ENCODE measurements at regions not wholly inside any gene's neighbourhood (a gene's known extent, or its start where the extent isn't known, plus 50 kb on each side); places are given as distances from the start of the nearest gene placed in this dataset.

- H3K4me3 ChIP-seq (ENCODE audit: low read depth, low read length), result no peak overlapping the region
- DNase-seq (ENCODE audit: low read depth), result no peak
- no peak for TF ChIP-seq CTCF (conservative IDR thresholded peaks at IDR 0.05; ENCODE audit: low read depth, low read length)
Observed at GRCh38 chr2:129267559-129267958, 711.9 kb upstream of the RAB6C start.

GRCh38 chr2:129273266-129274037 lies 706.0 kb upstream of the RAB6C start:
- no peak for TF ChIP-seq CTCF (conservative IDR thresholded peaks at IDR 0.05; ENCODE audit: low read depth, low read length)
- DNase-seq (ENCODE audit: low read depth), result no peak
- H3K4me3 ChIP-seq (ENCODE audit: low read depth, low read length), result no peak overlapping the region

- no peak overlapping the region for H3K4me3 ChIP-seq (ENCODE audit: low read depth, low read length)
- DNase-seq (ENCODE audit: low read depth), result no peak
- no peak for TF ChIP-seq CTCF (conservative IDR thresholded peaks at IDR 0.05; ENCODE audit: low read depth, low read length)
Observed at GRCh38 chr2:129274038-129274415, 705.4 kb upstream of the RAB6C start.

GRCh38 chr2:129274918-129275317 lies 704.5 kb upstream of the RAB6C start:
- DNase-seq (ENCODE audit: low read depth), result no peak
- H3K4me3 ChIP-seq (ENCODE audit: low read depth, low read length), result no peak overlapping the region
- no peak for TF ChIP-seq CTCF (conservative IDR thresholded peaks at IDR 0.05; ENCODE audit: low read depth, low read length)

- H3K4me3 ChIP-seq (ENCODE audit: low read depth, low read length), result no peak overlapping the region
- DNase-seq (ENCODE audit: low read depth), result no peak
Observed at GRCh38 chr2:129275706-129276105, 703.8 kb upstream of the RAB6C start.

GRCh38 chr2:129276978-129277584 lies 702.4 kb upstream of the RAB6C start:
- H3K4me3 ChIP-seq (ENCODE audit: low read depth, low read length), result no peak overlapping the region
- DNase-seq (ENCODE audit: low read depth), result no peak
- no peak for TF ChIP-seq CTCF (conservative IDR thresholded peaks at IDR 0.05; ENCODE audit: low read depth, low read length)

More at GRCh38 chr2:129275706-129276105, 703.8 kb upstream of the RAB6C start:
- TF ChIP-seq CTCF (conservative IDR thresholded peaks at IDR 0.05; ENCODE audit: low read depth, low read length), result no peak

- no peak for DNase-seq (ENCODE audit: low read depth)
Observed at GRCh38 chr2:129277585-129277981, 701.9 kb upstream of the RAB6C start.

More at GRCh38 chr2:129277585-129277981, 701.9 kb upstream of the RAB6C start:
- no peak overlapping the region for H3K4me3 ChIP-seq (ENCODE audit: low read depth, low read length)
- TF ChIP-seq CTCF (conservative IDR thresholded peaks at IDR 0.05; ENCODE audit: low read depth, low read length), result no peak
